SJSA1 (cell line): ENCODE measurements at regions not wholly inside any gene's neighbourhood (a gene's known extent, or its start where the extent isn't known, plus 50 kb on each side); places are given as distances from the start of the nearest gene placed in this dataset.

Experiments used
- DNase-seq, 2 experiments: peaks; one replicate each; pipeline ENCODE4 v3.0.0-alpha.2; 2015 to 2020; ENCODE audit warnings: low spot score in 2 of 2, low read depth in 1 of 2
- H3K27ac ChIP-seq: fragments of 250-450 bp; sonication (Bioruptor Pico); 2 replicates; pipeline ENCODE4 v1.5.1; 2020; ENCODE audit warnings: mild to moderate bottlenecking, moderate library complexity
- H3K27me3 ChIP-seq: fragments of 250-450 bp; sonication (Bioruptor Pico); replicated peaks from 2 replicates; pipeline ENCODE4 v1.5.1; 2020; ENCODE audit warnings: mild to moderate bottlenecking, moderate library complexity
- H3K36me3 ChIP-seq: fragments of 250-450 bp; sonication (Bioruptor Pico); 2 replicates; pipeline ENCODE4 v1.5.1; 2020; ENCODE audit warnings: mild to moderate bottlenecking
- H3K4me1 ChIP-seq: fragments of 250-450 bp; sonication (Bioruptor Pico); replicated peaks from 2 replicates; pipeline ENCODE4 v1.6.1; 2021; ENCODE audit warnings: mild to moderate bottlenecking
- H3K4me3 ChIP-seq: fragments of 250-450 bp; sonication (Bioruptor Pico); 2 replicates; pipeline ENCODE4 v1.5.1; 2020; ENCODE audit warnings: mild to moderate bottlenecking
- H3K9me3 ChIP-seq: fragments of 250-450 bp; sonication (Bioruptor Pico); replicated peaks from 2 replicates; pipeline ENCODE4 v1.5.1; 2020; ENCODE audit warnings: mild to moderate bottlenecking

DNA sequence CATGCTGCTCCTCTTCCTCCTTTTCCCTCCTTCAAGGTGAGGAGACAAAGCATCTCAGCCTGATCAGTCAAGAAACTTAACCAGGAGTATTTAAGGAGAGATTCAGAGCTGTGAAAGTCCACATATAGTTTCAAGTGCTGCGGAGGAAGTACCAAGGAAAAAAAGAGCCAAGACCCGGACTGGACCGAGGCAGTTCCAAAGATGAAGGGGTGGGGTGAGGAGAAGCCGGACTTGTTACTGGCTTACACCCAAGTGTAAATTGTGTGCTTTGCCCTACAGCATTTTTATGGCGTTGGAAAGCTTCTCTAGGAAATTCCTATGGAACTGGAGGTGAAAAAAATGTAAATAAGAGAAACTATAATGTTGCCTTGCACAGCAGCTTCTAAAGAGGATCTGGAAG lies 263.1 kb downstream of the GRIN2B start:
- Histone ChIP-seq H3K36me3 (no peaks in the 10 kb centered on the region), H3K27me3 (no peaks in the 10 kb centered on the region), H3K4me3 (no peak overlapping the region), H3K9me3 (no peaks in the 10 kb centered on the region), H3K4me1 (no peaks in the 10 kb centered on the region), H3K27ac (no peak overlapping the region)
- no peak for DNase-seq

DNA sequence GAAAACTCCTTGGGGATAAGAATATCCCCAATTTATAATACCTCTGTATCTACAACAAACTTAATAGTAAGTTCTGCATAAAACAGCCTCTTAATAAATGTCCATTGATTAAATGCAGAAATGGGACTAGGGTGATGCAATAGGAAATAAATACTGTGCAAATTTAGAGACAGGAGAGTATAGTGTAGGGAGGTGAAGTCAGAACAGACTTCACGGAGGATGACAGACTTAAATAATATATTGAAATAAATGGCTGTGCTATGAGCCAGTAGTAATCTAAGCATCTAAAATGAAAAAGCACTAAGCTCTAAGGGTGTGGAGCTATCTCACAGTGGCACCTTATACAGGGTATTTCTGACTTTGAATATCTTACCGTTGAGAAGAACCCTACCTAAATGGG lies 265.3 kb downstream of the GRIN2B start:
- DNase-seq, result no peak
- Histone ChIP-seq H3K27me3 (no peaks in the 10 kb centered on the region), H3K9me3 (no peaks in the 10 kb centered on the region), H3K4me1 (no peaks in the 10 kb centered on the region), H3K36me3 (no peaks in the 10 kb centered on the region), H3K27ac (no peak overlapping the region), H3K4me3 (no peak overlapping the region)

DNA sequence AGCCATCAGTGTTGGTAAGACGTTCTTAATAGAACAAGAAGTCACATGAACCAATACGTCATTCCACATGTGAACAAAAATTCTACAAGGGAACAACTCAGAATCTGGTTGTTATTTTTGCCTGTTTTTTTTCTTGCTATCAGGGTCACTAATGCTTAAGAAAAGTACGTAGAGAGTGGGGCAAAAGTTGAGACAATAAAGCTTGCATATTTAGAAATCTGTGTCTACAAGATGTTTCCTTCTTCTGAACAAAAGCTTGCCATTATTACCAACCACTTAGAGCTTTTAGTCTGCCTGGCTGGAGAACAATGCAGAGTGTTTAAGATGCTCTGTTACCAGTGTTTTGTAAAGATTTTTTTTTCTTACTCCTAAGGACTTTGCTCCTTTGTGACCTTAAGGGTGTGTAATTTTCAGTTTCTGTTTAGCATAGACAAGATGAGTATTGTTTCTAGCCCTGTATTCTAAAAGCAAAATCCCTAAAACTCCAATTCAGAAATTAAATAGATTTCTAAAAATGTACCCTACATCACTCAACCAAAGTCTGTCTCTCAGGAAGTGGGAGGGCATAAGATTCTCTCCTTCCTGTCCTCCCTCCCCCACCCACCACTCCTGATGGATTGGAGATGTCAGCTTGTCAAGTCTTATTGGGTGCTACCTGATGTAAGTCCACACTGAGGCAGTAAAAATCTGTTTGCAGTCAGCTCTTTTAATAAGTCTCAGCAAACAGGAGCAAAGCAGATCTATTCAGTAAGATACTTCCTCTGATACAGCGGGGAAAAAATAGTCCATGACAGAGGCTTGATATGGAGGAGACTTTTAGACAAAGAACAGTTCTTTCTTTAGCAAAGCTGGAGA lies 267.6 kb downstream of the GRIN2B start:
- DNase-seq, result no peak
- no peaks in the 10 kb centered on the region for H3K9me3 ChIP-seq
- H3K27ac ChIP-seq, result no peak overlapping the region
- no peaks in the 10 kb centered on the region; the same call in 1 of the 2 replicates for H3K27me3 ChIP-seq
- no peak overlapping the region for H3K4me3 ChIP-seq
- H3K4me1 ChIP-seq, result no peaks in the 10 kb centered on the region
- H3K36me3 ChIP-seq, result no peaks in the 10 kb centered on the region

DNA sequence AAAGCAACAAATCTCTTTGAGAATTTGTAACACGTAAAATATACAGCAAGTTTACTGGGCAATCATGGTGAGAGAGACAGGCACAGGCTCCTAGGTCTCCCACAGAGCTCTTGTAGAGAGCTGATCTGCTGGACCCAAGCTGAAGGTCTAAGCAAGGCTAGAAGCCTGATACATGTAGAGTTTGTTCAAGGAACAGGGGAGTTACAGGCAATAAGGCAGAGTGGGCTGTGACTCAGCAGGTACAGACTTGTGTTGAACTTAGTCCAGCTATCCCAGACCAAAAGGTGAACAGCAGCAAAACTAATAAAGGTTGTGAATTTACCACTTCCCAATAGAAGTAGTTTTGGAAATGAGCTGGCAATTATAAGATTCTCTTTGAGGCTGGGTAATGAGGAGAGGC lies 273.6 kb downstream of the GRIN2B start:
- Histone ChIP-seq H3K27ac (no peak overlapping the region), H3K4me1 (no peaks in the 10 kb centered on the region), H3K36me3 (no peaks in the 10 kb centered on the region), H3K27me3 (no peaks in the 10 kb centered on the region; the same call in 1 of the 2 replicates), H3K9me3 (no peaks in the 10 kb centered on the region), H3K4me3 (no peak overlapping the region)
- no peak for DNase-seq

DNA sequence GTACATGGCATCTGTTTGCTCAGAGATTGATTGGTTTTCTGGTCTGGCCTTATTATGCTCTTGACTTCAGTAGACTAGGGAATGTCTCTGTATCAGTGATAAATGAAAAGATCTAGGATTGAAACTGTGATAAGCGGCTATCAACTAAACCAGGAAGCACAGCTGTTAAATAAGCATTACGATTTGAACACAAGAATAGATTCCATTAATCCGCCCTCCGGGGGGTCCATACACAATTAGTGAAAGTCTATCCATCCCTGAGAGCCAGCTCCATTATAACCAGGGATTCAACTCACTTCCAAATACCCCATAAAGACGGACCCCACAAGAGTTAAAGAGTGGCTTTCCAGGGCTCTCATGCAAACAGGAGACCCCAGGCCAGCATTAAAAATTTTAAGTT lies 279.0 kb downstream of the GRIN2B start:
- H3K27ac ChIP-seq, result no peak overlapping the region
- H3K9me3 ChIP-seq, result no peaks in the 10 kb centered on the region
- H3K27me3 ChIP-seq, result no peaks in the 10 kb centered on the region; the same call in 1 of the 2 replicates
- no peak for DNase-seq
- H3K36me3 ChIP-seq, result no peaks in the 10 kb centered on the region
- no peaks in the 10 kb centered on the region for H3K4me1 ChIP-seq
- no peak overlapping the region for H3K4me3 ChIP-seq

DNA sequence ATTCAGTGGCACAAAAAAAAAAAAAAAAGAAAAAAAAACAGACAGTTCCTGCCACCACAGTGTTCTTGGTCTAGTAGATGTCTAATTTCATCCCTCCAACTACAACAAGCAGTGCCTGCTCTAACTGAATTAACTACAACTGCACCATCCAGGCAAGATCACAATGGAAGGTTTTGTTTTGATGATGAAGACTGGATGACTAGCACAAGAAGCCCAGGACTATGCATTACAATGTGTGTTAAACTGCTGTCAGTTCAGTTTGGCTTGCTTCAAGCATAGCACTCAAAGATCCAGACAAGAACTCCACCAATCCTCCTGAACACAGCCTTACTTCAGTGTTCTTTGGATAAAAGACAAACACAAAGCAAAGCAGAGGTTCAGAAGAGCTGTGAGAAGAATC lies 279.9 kb downstream of the GRIN2B start:
- H3K4me1 ChIP-seq, result no peaks in the 10 kb centered on the region
- no peaks in the 10 kb centered on the region for H3K36me3 ChIP-seq
- H3K4me3 ChIP-seq, result no peak overlapping the region
- no peak overlapping the region for H3K27ac ChIP-seq
- no peaks in the 10 kb centered on the region; the same call in 1 of the 2 replicates for H3K27me3 ChIP-seq
- DNase-seq, result no peak
- no peaks in the 10 kb centered on the region for H3K9me3 ChIP-seq

DNA sequence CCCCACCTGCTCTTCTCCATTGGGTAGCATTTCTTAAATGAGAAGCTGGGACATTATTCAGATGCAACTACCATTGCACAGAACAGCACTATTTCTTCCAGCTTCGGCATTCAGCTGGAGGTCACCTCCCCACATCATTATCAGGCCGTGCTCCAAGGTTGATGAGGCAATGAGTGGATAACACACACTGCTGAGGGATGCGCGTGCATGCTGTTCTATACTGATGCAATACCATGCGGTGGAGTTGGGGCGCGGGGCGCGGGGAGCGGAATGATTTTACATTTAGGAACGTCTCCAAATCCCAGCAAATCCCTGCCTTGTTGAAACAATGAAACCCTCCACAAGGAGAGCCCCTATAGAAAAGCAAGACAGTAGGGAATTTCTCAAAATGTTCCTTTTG lies 283.4 kb downstream of the GRIN2B start:
- Histone ChIP-seq H3K27ac (no peak overlapping the region), H3K9me3 (0 out of 2 replicates have a peak, but pooled peaks cover 2% of the 10 kb centered on the region), H3K4me1 (no peaks in the 10 kb centered on the region), H3K27me3 (no peaks in the 10 kb centered on the region; the same call in 1 of the 2 replicates), H3K36me3 (no peaks in the 10 kb centered on the region), H3K4me3 (no peak overlapping the region)
- DNase-seq, result no peak

DNA sequence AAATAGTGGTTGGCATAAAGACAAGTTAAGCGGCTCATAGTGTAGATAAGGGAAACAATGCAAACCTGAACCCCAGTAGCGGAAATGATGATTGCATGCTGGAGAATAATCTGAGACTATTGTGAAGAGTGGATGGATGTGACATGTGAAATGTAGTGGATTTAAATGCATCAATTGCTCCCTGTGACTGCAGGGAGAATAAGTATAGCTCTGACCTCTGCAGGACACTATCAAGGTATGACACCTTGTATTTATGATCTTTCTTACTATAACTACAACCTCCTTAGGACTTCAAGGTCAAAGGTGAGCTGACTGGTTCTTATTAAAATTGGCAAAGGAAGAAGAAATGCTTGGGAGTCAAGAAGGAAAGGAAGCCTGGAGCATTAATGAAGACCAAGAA lies 285.6 kb downstream of the GRIN2B start:
- no peaks in the 10 kb centered on the region for H3K4me1 ChIP-seq
- no peaks in the 10 kb centered on the region for H3K36me3 ChIP-seq
- H3K27me3 ChIP-seq, result no peaks in the 10 kb centered on the region; the same call in 1 of the 2 replicates
- DNase-seq, result no peak
- no peak overlapping the region for H3K4me3 ChIP-seq
- H3K27ac ChIP-seq, result no peak overlapping the region
- 0 out of 2 replicates have a peak, but pooled peaks cover 2% of the 10 kb centered on the region for H3K9me3 ChIP-seq

DNA sequence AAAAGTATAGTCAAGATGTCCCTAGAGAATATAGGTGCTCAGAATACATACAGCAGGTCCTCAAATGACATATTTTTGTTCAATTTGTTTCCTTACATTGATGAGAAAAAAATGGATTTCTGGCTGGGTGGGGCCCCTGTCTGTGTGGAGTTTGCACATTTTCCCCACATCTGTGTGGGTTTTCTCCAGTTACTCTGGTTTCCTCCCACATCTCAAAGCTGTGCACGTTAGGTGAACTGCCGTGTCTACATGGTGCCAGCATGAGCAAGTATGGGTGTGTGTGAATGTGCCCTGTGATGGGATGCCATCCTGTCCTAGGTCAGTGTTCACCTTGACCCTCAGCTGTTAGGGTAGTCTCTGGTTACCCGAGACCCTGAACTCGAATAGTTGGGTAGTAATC lies 289.1 kb downstream of the GRIN2B start:
- H3K4me1 ChIP-seq, result no peaks in the 10 kb centered on the region
- DNase-seq, result no peak
- 0 out of 2 replicates have a peak, but pooled peaks cover 2% of the 10 kb centered on the region for H3K9me3 ChIP-seq
- no peak overlapping the region for H3K4me3 ChIP-seq
- H3K27me3 ChIP-seq, result no peaks in the 10 kb centered on the region
- H3K36me3 ChIP-seq, result no peaks in the 10 kb centered on the region
- H3K27ac ChIP-seq, result no peak overlapping the region

DNA sequence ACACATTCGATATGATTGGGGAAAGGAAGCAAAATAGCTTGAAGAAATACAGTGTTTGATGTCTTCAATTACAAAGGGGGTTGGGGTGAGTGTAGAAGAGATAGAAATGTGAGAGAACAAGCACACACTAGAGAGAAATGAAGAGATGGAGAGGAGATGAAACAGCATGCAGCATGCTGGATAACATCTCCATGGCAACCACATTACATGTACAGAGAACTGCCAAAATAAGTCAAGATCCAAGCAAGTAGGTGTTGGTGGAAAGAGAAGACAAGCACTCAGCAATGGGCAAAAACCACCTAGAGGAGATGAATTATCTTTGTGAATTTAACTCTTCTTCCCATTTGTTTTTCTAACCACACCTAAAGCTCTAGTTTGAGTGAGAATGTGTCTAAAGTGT lies 289.8 kb downstream of the GRIN2B start:
- Histone ChIP-seq H3K36me3 (no peaks in the 10 kb centered on the region), H3K27ac (no peak overlapping the region), H3K9me3 (0 out of 2 replicates have a peak, but pooled peaks cover 2% of the 10 kb centered on the region), H3K27me3 (no peaks in the 10 kb centered on the region), H3K4me1 (no peaks in the 10 kb centered on the region), H3K4me3 (no peak overlapping the region)
- DNase-seq, result no peak

DNA sequence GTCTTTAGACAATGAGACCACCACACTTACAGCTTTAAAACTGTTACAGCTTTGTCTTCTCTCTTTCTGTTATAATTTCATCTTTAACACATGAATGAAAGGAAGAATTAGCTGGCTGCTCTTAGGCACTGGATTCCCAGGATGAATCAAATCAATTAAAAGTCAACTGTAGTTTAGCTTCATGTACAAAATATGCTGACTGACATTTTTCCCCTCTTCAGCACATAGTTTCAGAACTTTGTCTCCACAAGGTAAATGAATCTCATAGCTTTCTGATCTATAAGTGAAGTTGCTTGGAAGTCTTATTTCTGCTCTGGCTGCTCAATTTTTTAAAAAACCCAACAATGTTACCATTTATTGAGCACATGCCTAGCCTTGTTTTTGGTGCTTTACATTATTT lies 293.8 kb downstream of the GRIN2B start:
- Histone ChIP-seq H3K27ac (no peak overlapping the region), H3K36me3 (no peaks in the 10 kb centered on the region), H3K4me3 (no peak overlapping the region), H3K27me3 (no peaks in the 10 kb centered on the region; the same call in 1 of the 2 replicates), H3K4me1 (no peaks in the 10 kb centered on the region), H3K9me3 (no peaks in the 10 kb centered on the region; the same call in 1 of the 2 replicates)
- DNase-seq, result no peak

DNA sequence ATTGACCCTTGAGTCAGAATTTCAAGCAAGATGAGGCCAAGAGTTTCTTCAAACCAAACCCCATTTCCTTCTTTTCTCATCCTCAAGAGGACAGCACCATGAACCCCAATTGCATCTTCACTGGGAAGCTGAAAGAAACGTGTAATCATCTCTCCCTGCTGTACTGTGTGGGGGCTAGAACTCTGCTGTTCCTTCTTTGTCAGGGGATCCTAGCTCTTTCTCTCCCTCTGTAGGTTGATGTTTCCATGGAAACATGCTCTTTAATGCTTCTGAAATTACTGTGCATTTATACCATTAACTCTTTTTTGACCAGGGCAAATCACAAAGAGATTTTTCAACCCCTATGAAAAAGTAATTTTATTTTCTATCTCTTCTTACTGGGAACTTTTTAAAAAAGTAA lies 295.1 kb downstream of the GRIN2B start:
- Histone ChIP-seq H3K27ac (no peak overlapping the region), H3K4me1 (no peaks in the 10 kb centered on the region), H3K4me3 (no peak overlapping the region), H3K36me3 (no peaks in the 10 kb centered on the region), H3K9me3 (no peaks in the 10 kb centered on the region; the same call in 1 of the 2 replicates), H3K27me3 (no peaks in the 10 kb centered on the region; the same call in 1 of the 2 replicates)
- no peak for DNase-seq

DNA sequence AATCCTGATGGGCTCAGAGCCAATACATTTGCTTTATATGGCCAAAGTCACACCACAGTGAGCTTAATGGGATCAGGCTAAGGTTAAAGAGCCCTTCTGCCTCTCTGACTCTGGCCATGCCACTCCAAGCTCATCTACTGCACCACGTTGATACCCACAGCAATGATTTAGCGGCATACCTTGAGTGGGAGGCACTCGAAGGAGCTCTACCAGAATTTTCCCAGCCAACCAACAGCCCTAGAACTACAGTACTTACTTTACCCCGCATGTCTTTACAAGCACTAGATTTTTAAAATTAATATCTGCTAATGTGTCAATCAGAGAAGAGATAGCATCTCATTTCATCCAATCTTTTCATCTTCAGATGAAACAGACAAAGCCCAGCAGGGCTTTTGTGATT lies 300.5 kb downstream of the GRIN2B start:
- Histone ChIP-seq H3K36me3 (no peaks in the 10 kb centered on the region), H3K27me3 (no peaks in the 10 kb centered on the region; the same call in 1 of the 2 replicates), H3K4me3 (no peak overlapping the region), H3K4me1 (no peaks in the 10 kb centered on the region), H3K27ac (no peak overlapping the region), H3K9me3 (no peaks in the 10 kb centered on the region; the same call in 1 of the 2 replicates)
- DNase-seq, result no peak

DNA sequence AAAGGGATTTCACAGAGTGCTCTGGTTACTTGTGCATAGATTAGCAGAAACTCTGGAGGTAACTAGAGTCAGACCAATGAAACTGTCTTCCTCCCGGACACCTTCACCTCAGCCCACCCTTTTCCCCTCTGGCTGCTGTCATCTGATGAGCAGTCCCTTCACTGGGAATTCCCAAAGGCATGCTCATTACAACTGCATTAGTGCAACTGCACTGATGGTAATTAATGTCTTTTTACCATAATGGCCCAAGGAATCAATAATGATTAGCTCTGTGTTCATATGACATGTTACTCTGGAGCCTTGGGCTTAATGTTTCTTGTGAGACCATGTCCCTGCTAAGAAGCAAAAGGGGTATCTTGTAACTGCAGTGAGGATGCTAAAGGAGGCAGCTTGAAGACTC lies 304.5 kb downstream of the GRIN2B start:
- no peak overlapping the region for H3K27ac ChIP-seq
- DNase-seq, result no peak
- no peaks in the 10 kb centered on the region for H3K9me3 ChIP-seq
- H3K4me1 ChIP-seq, result no peaks in the 10 kb centered on the region
- no peak overlapping the region for H3K4me3 ChIP-seq
- no peaks in the 10 kb centered on the region for H3K27me3 ChIP-seq
- H3K36me3 ChIP-seq, result no peaks in the 10 kb centered on the region
